ENCODE measurements at regions not wholly inside any gene's neighbourhood (a gene's known extent, or its start where the extent isn't known, plus 50 kb on each side); places are given as distances from the start of the nearest gene placed in this dataset.
A peak's percentile ranks its signal among the peaks of the same experiment; 100 is the strongest.
"Not testable (repeated sequence)": the region's sequence is repeated elsewhere in the genome, so short reads cannot be mapped to it uniquely, and the experiment has no call there.

DNA sequence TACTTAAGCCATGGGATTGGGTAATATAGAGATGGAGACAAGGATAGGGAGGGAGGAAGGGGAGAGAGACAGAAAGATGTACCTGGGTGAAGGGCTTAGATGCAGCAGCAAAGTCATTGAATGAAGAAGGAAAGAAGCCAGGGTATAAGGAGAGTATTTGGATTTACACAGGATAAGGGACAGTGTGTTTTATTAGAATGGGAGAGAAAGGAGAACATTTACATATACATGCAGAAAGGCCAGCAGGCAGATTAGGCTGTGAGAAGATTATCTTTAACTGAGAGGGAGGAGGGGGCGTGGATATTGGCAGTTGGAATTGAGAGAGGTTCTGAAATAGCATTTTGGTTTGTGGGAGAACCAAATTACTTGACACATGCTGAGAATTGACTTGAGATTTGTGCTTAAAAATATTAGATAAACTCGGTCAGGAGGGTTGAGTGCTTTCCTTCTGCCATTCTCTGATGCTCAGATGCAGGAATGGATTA is 161.5 kb upstream of the ZNF804B start:
- DNase-seq = no peak
- no peaks in the 10 kb centered on the region for H3K27me3 Mint-ChIP-seq
- H3K9me3 Mint-ChIP-seq = peaks cover 0 to 9% (median 1%) of the 10 kb centered on the region in 9 donors
- no peaks in the 10 kb centered on the region for H3K36me3 Mint-ChIP-seq
- H3K4me1 Mint-ChIP-seq = no peaks in the 10 kb centered on the region
- H3K4me3 Mint-ChIP-seq = no peak overlapping the region
- no peak for ATAC-seq
- no peak overlapping the region for H3K27ac Mint-ChIP-seq
- POLR2A ChIA-PET = no interaction called here

- H3K9me3 Mint-ChIP-seq = peaks cover 0 to 20% (median 6%) of the 10 kb centered on the region in 9 donors
- peaks cover 0 to 8% (median 0%) of the 10 kb centered on the region in 3 donors for H3K36me3 Mint-ChIP-seq
- ATAC-seq (no peak), DNase-seq (no peak)
- no peak overlapping the region for H3K27ac Mint-ChIP-seq
- POLR2A ChIA-PET = no interaction called here
- peaks cover 0 to 4% (median 0%) of the 10 kb centered on the region in 5 donors for H3K27me3 Mint-ChIP-seq
- no peaks in the 10 kb centered on the region for H3K4me1 Mint-ChIP-seq
- no peak overlapping the region for H3K4me3 Mint-ChIP-seq
Observed at GRCh38 chr7:88590963-88591362, 168.5 kb upstream of the ZNF804B start.

GRCh38 chr7:88589927-88590326 is 169.6 kb upstream of the ZNF804B start:
- POLR2A ChIA-PET = no interaction called here
- no peak overlapping the region for H3K4me3 Mint-ChIP-seq
- no peaks in the 10 kb centered on the region for H3K4me1 Mint-ChIP-seq
- DNase-seq (no peak), ATAC-seq (no peak)
- no peak overlapping the region for H3K27ac Mint-ChIP-seq
- peaks cover 0 to 4% (median 0%) of the 10 kb centered on the region in 5 donors for H3K27me3 Mint-ChIP-seq
- peaks cover 0 to 8% (median 0%) of the 10 kb centered on the region in 3 donors for H3K36me3 Mint-ChIP-seq
- H3K9me3 Mint-ChIP-seq = peaks cover 0 to 20% (median 6%) of the 10 kb centered on the region in 9 donors

- DNase-seq (no peak), ATAC-seq (no peak)
- Mint-ChIP-seq H3K4me1 (no peaks in the 10 kb centered on the region), H3K9me3 (peaks cover 0 to 12% (median 0%) of the 10 kb centered on the region in 9 donors), H3K27ac (no peak overlapping the region), H3K36me3 (no peaks in the 10 kb centered on the region), H3K4me3 (no peak overlapping the region), H3K27me3 (peaks cover 0 to 5% (median 1%) of the 10 kb centered on the region in 5 donors)
- POLR2A ChIA-PET = no interaction called here
Observed at GRCh38 chr7:88586890-88587289, 172.6 kb upstream of the ZNF804B start.

DNA sequence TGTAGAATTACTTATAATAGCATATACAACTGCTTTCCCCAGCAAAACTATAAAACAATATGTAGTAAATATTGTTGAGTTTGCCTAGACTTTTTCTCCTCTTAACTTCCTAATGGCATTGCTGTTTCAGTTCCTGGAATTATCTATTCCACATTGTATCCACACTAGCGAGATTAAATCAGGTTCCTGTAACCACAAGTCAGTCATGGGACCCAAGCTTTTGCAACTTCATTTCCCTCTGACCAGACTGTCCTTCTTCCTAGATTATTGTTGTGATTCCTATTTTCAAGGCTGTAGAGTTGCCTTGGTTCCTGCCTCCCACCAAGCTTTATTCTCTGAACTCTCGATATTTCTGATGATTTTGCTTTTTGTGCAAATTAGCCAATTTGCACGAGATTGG is 173.3 kb upstream of the ZNF804B start:
- POLR2A ChIA-PET = no interaction called here
- Mint-ChIP-seq H3K36me3 (no peaks in the 10 kb centered on the region), H3K9me3 (peaks cover 0 to 8% (median 0%) of the 10 kb centered on the region in 9 donors), H3K27ac (no peak overlapping the region), H3K4me3 (no peak overlapping the region), H3K4me1 (no peaks in the 10 kb centered on the region), H3K27me3 (peaks cover 0 to 5% (median 0%) of the 10 kb centered on the region in 5 donors)
- ATAC-seq (no peak), DNase-seq (no peak)

DNA sequence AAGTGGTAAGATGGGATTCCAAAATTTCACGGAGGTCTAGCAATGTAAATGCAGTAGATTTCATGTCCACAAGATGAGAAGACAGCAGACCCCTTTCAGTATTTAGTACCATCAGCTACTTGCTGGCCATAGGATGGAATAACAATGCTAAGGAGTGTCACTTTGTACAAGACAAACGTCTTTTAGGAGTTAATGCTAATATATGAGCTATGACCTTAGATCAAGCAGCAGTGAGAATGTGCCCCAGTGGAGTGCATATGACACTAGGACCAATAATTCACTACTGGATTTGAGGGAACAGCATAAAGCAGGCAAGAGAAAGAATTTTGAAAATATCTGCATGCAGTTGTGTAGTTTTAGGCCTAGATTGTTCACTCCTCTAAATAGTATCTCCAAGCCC is 182.8 kb upstream of the ZNF804B start:
- POLR2A ChIA-PET = no interaction called here
- DNase-seq (no peak), ATAC-seq (no peak)
- H3K27ac Mint-ChIP-seq = no peak overlapping the region
- H3K36me3 Mint-ChIP-seq = no peaks in the 10 kb centered on the region
- H3K4me3 Mint-ChIP-seq = no peak overlapping the region
- H3K27me3 Mint-ChIP-seq = peaks cover 0 to 5% (median 0%) of the 10 kb centered on the region in 5 donors
- H3K9me3 Mint-ChIP-seq = no peaks in the 10 kb centered on the region
- no peaks in the 10 kb centered on the region for H3K4me1 Mint-ChIP-seq

- Mint-ChIP-seq H3K4me1 (no peaks in the 10 kb centered on the region), H3K4me3 (no peak overlapping the region), H3K36me3 (no peaks in the 10 kb centered on the region), H3K27me3 (no peaks in the 10 kb centered on the region), H3K27ac (no peak overlapping the region), H3K9me3 (peaks cover 0 to 3% (median 0%) of the 10 kb centered on the region in 9 donors)
- POLR2A ChIA-PET = no interaction called here
- no peak for ATAC-seq
- no peak for DNase-seq
Observed at GRCh38 chr7:88566162-88566729, 193.3 kb upstream of the ZNF804B start.

GRCh38 chr7:88565401-88565800 is 194.1 kb upstream of the ZNF804B start:
- H3K36me3 Mint-ChIP-seq = no peaks in the 10 kb centered on the region
- no peaks in the 10 kb centered on the region for H3K4me1 Mint-ChIP-seq
- H3K27me3 Mint-ChIP-seq = no peaks in the 10 kb centered on the region
- POLR2A ChIA-PET = no interaction called here
- ATAC-seq (no peak), DNase-seq (no peak)
- H3K4me3 Mint-ChIP-seq = no peak overlapping the region
- no peak overlapping the region for H3K27ac Mint-ChIP-seq
- peaks cover 0 to 3% (median 0%) of the 10 kb centered on the region in 9 donors for H3K9me3 Mint-ChIP-seq

- H3K36me3 Mint-ChIP-seq, ATAC-seq, H3K4me3 Mint-ChIP-seq, H3K4me1 Mint-ChIP-seq, POLR2A ChIA-PET, H3K27ac Mint-ChIP-seq, DNase-seq: not testable (repeated sequence)
- Mint-ChIP-seq H3K27me3 (peaks cover 0 to 11% (median 0%) of the 10 kb centered on the region in 5 donors), H3K9me3 (peaks cover 0 to 26% (median 2%) of the 10 kb centered on the region in 9 donors)
Observed at GRCh38 chr7:88556441-88556840, 203.1 kb upstream of the ZNF804B start.

GRCh38 chr7:88554847-88555246 is 204.7 kb upstream of the ZNF804B start:
- POLR2A ChIA-PET = not testable (repeated sequence)
- peaks cover 0 to 26% (median 2%) of the 10 kb centered on the region in 9 donors for H3K9me3 Mint-ChIP-seq
- H3K27me3 Mint-ChIP-seq = peaks cover 0 to 11% (median 0%) of the 10 kb centered on the region in 5 donors

GRCh38 chr7:88548399-88548798 is 211.1 kb upstream of the ZNF804B start:
- H3K9me3 Mint-ChIP-seq = peaks cover 0 to 30% (median 8%) of the 10 kb centered on the region in 9 donors
- H3K4me3 Mint-ChIP-seq = no peak overlapping the region
- peaks cover 0 to 11% (median 0%) of the 10 kb centered on the region in 3 donors for H3K36me3 Mint-ChIP-seq
- POLR2A ChIA-PET = no interaction called here
- peaks cover 0 to 11% (median 0%) of the 10 kb centered on the region in 5 donors for H3K27me3 Mint-ChIP-seq
- DNase-seq = no peak
- no peaks in the 10 kb centered on the region for H3K4me1 Mint-ChIP-seq
- no peak overlapping the region for H3K27ac Mint-ChIP-seq
- ATAC-seq = no peak

More at GRCh38 chr7:88554847-88555246, 204.7 kb upstream of the ZNF804B start:
- H3K4me1 Mint-ChIP-seq, DNase-seq, ATAC-seq, H3K27ac Mint-ChIP-seq, H3K4me3 Mint-ChIP-seq, H3K36me3 Mint-ChIP-seq: not testable (repeated sequence)

DNA sequence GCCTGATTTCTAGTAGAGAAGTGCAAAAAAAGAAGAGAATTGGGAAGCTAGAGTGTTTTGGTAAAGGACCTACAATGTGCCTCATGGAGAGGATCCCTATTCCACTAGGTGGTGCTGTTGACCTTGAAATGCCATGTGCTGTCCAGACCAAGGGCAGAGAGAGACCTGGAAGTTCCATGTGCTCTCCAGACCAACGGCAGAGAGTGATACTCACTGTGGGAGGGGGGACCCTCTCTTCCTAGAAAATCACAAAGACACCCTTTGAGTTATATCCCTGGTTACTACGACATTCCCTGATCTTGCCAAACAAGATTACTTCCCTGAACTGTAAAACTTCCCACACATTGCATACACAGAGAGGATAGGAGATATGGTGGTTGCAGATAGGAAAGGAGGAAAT is 212.7 kb upstream of the ZNF804B start:
- peaks cover 0 to 30% (median 8%) of the 10 kb centered on the region in 9 donors for H3K9me3 Mint-ChIP-seq

DNA sequence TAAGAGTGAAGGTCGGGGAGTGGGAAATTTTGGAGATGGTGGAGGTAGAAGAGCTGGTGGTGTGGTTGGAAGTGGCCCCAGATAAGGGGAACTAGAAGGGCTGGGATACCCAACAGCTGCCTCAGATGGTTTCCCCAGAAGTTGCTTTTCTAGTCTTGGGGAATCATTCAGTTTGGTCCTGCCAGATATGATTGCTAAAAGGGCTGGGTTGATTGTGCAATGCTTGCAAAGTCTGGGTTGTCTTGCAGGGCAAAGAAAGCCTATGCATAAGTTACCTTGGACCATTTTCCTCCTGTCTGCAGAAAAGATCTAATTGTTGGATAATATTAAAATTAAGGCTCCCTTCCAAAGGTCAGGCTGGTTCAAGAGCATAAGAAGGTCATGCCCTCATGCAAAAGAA is 213.8 kb upstream of the ZNF804B start:
- ATAC-seq (no peak), DNase-seq (no peak)
- Mint-ChIP-seq H3K36me3 (peaks cover 0 to 11% (median 0%) of the 10 kb centered on the region in 3 donors), H3K27me3 (peaks cover 0 to 17% (median 0%) of the 10 kb centered on the region in 5 donors), H3K4me1 (no peaks in the 10 kb centered on the region), H3K9me3 (peaks cover 0 to 39% (median 8%) of the 10 kb centered on the region in 9 donors), H3K27ac (no peak overlapping the region), H3K4me3 (no peak overlapping the region)
- POLR2A ChIA-PET = no interaction called here

More for the DNA sequence above, 212.7 kb upstream of the ZNF804B start:
- Mint-ChIP-seq H3K27ac (no peak overlapping the region), H3K27me3 (peaks cover 0 to 11% (median 0%) of the 10 kb centered on the region in 5 donors), H3K4me1 (no peaks in the 10 kb centered on the region), H3K4me3 (no peak overlapping the region), H3K36me3 (peaks cover 0 to 11% (median 0%) of the 10 kb centered on the region in 3 donors)
- DNase-seq (peak in 2 of 10 donors; percentile 5 to 6), ATAC-seq (no peak)
- POLR2A ChIA-PET = no interaction called here

DNA sequence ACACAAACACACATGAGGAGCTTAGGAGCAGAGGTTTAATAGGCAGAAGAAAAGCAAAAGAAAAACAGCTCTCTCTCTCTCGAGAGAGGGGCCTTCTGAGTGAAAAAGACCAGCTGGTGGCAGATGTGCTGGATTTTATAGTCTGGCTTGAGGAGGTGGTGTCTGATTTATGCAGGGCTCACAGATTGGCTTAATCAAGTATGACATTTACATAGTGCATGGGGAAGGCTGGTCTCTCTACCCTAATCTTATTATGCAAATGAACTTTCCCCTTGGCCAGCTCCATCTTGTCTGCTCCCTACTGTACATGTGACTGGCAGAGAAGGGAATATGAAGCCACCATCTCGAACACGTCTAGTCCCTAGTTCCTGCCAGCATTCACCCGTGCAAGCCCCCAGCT is 219.5 kb upstream of the ZNF804B start:
- peaks cover 0 to 4% (median 0%) of the 10 kb centered on the region in 3 donors for H3K36me3 Mint-ChIP-seq
- POLR2A ChIA-PET = no interaction called here
- no peak for ATAC-seq
- no peaks in the 10 kb centered on the region for H3K4me1 Mint-ChIP-seq
- peaks cover 3 to 41% (median 11%) of the 10 kb centered on the region in 9 donors for H3K9me3 Mint-ChIP-seq
- H3K27ac Mint-ChIP-seq = no peak overlapping the region
- no peak for DNase-seq
- H3K27me3 Mint-ChIP-seq = peaks cover 0 to 9% (median 0%) of the 10 kb centered on the region in 5 donors
- H3K4me3 Mint-ChIP-seq = no peak overlapping the region

All from naive thymus-derived CD8-positive, alpha-beta T cell (primary cell).